ENCODE measurements at regions not wholly inside any gene's neighbourhood (a gene's known extent, or its start where the extent isn't known, plus 50 kb on each side); places are given as distances from the start of the nearest gene placed in this dataset.

DNA sequence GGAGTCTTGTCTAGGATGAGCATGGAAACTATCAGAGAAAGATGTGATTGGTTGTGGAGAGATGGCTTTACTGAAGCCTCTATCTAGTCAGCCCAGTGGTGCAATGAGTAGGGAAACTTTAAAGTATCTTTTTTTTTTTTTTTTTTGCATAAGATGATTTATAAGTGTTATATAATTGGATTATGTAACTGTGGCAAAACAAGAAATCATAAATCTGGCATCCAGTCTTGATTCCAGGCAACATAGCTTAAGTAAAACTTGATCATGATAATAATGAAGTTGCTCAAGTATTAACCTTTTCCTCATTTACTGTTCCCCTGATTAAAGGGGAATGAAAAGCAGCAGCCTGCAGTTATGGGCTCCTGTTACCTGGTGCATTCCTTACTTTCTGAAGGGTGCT, 538.0 kb upstream of the ATP2B1 start:
- no peak overlapping the region for H3K4me3 ChIP-seq (replicated peaks in 1 of 4; ENCODE audit: control extremely low read depth in 1 of 4, insufficient read depth in 1 of 4, low read depth in 3 of 4, low read length in 4 of 4)
- TF ChIP-seq EZH2 (IDR thresholded peaks at IDR 0.05; ENCODE audit: low read length, missing control alignments): no peak
- no peak for TF ChIP-seq CTCF (conservative IDR thresholded peaks at IDR 0.05 in 1 of 2, IDR thresholded peaks at IDR 0.05 in 1 of 2; ENCODE audit: low read depth in 1 of 2, low read length in 2 of 2)
- DNase-seq (ENCODE audit: low read depth in 2 of 2): no peak
- no peaks in the 10 kb centered on the region for H3K36me3 ChIP-seq (ENCODE audit: control insufficient read depth, insufficient read depth, low read length)
- no peaks in the 10 kb centered on the region for H3K9me3 ChIP-seq (ENCODE audit: control insufficient read depth, insufficient read depth, low read depth, low read length)
- H3K9ac ChIP-seq (ENCODE audit: insufficient read depth, low read length): no peak overlapping the region
- no peak overlapping the region for H3K27ac ChIP-seq (ENCODE audit: insufficient read depth, low read length)
- H3K4me1 ChIP-seq (ENCODE audit: control insufficient read depth, extremely low read depth, insufficient read depth, low read length): no peaks in the 10 kb centered on the region
- no peaks in the 10 kb centered on the region for H3K27me3 ChIP-seq (ENCODE audit: control insufficient read depth, insufficient read depth, low read length)
- no peaks in the 10 kb centered on the region for H3K79me2 ChIP-seq (ENCODE audit: control insufficient read depth, insufficient read depth, low read length)
- no peaks in the 10 kb centered on the region for H4K20me1 ChIP-seq (ENCODE audit: control insufficient read depth, extremely low read depth, insufficient read depth, low read length)
- no peak overlapping the region for H2AFZ ChIP-seq (ENCODE audit: low read length)
- H3K4me2 ChIP-seq (ENCODE audit: extremely low read depth, insufficient read depth, low read length): no peak overlapping the region

DNA sequence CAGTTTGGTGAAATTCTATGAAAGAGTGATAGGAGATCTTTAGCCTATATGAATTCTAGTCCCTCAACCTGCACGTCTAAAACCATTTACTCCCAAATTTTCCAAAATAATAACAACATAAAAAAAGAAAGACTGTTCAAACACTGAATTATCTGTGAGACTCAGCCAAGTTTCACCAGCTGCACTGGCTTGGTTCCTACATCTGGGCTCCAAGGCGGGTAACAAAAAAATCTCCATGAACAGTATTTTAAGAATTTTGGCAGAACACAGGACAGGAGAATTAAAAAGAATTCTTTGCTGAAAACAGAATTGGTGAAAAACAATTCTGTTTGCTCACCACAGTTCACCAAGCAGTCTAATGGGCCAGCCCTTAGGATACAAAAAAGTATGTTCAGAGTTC, 536.8 kb upstream of the ATP2B1 start:
- no peaks in the 10 kb centered on the region for H3K9me3 ChIP-seq (ENCODE audit: control insufficient read depth, insufficient read depth, low read depth, low read length)
- H2AFZ ChIP-seq (ENCODE audit: low read length): no peak overlapping the region
- no peak overlapping the region for H3K9ac ChIP-seq (ENCODE audit: insufficient read depth, low read length)
- no peak overlapping the region for H3K27ac ChIP-seq (ENCODE audit: insufficient read depth, low read length)
- no peak overlapping the region for H3K4me2 ChIP-seq (ENCODE audit: extremely low read depth, insufficient read depth, low read length)
- no peak for DNase-seq (ENCODE audit: low read depth in 2 of 2)
- no peaks in the 10 kb centered on the region for H3K79me2 ChIP-seq (ENCODE audit: control insufficient read depth, insufficient read depth, low read length)
- H3K36me3 ChIP-seq (ENCODE audit: control insufficient read depth, insufficient read depth, low read length): no peaks in the 10 kb centered on the region
- H3K4me1 ChIP-seq (ENCODE audit: control insufficient read depth, extremely low read depth, insufficient read depth, low read length): no peaks in the 10 kb centered on the region
- no peak for TF ChIP-seq EZH2 (IDR thresholded peaks at IDR 0.05; ENCODE audit: low read length, missing control alignments)
- TF ChIP-seq CTCF (conservative IDR thresholded peaks at IDR 0.05 in 1 of 2, IDR thresholded peaks at IDR 0.05 in 1 of 2; ENCODE audit: low read depth in 1 of 2, low read length in 2 of 2): no peak
- H3K27me3 ChIP-seq (ENCODE audit: control insufficient read depth, insufficient read depth, low read length): no peaks in the 10 kb centered on the region
- H4K20me1 ChIP-seq (ENCODE audit: control insufficient read depth, extremely low read depth, insufficient read depth, low read length): no peaks in the 10 kb centered on the region
- H3K4me3 ChIP-seq (replicated peaks in 1 of 4; ENCODE audit: control extremely low read depth in 1 of 4, insufficient read depth in 1 of 4, low read depth in 3 of 4, low read length in 4 of 4): no peak overlapping the region

- TF ChIP-seq EZH2 (IDR thresholded peaks at IDR 0.05; ENCODE audit: low read length, missing control alignments): no peak
- no peak for TF ChIP-seq CTCF (conservative IDR thresholded peaks at IDR 0.05 in 1 of 2, IDR thresholded peaks at IDR 0.05 in 1 of 2; ENCODE audit: low read depth in 1 of 2, low read length in 2 of 2)
- no peak overlapping the region for H3K9ac ChIP-seq (ENCODE audit: insufficient read depth, low read length)
- H3K4me3 ChIP-seq (replicated peaks in 1 of 4; ENCODE audit: control extremely low read depth in 1 of 4, insufficient read depth in 1 of 4, low read depth in 3 of 4, low read length in 4 of 4): no peak overlapping the region
- no peaks in the 10 kb centered on the region for H3K9me3 ChIP-seq (ENCODE audit: control insufficient read depth, insufficient read depth, low read depth, low read length)
- DNase-seq (ENCODE audit: low read depth in 2 of 2): no peak
- no peaks in the 10 kb centered on the region for H4K20me1 ChIP-seq (ENCODE audit: control insufficient read depth, extremely low read depth, insufficient read depth, low read length)
- no peaks in the 10 kb centered on the region for H3K36me3 ChIP-seq (ENCODE audit: control insufficient read depth, insufficient read depth, low read length)
- H3K4me1 ChIP-seq (ENCODE audit: control insufficient read depth, extremely low read depth, insufficient read depth, low read length): no peaks in the 10 kb centered on the region
- H2AFZ ChIP-seq (ENCODE audit: low read length): no peak overlapping the region
- H3K27me3 ChIP-seq (ENCODE audit: control insufficient read depth, insufficient read depth, low read length): no peaks in the 10 kb centered on the region
- no peaks in the 10 kb centered on the region for H3K79me2 ChIP-seq (ENCODE audit: control insufficient read depth, insufficient read depth, low read length)
- no peak overlapping the region for H3K27ac ChIP-seq (ENCODE audit: insufficient read depth, low read length)
- H3K4me2 ChIP-seq (ENCODE audit: extremely low read depth, insufficient read depth, low read length): no peak overlapping the region
Observed at GRCh38 chr12:90244232-90244631, 535.6 kb upstream of the ATP2B1 start.
